ENCODE measurements at regions not wholly inside any gene's neighbourhood (a gene's known extent, or its start where the extent isn't known, plus 50 kb on each side); places are given as distances from the start of the nearest gene placed in this dataset.

GRCh38 chr2:74076074-74076470 is 71.6 kb downstream of the BOLA3 start:
- Histone ChIP-seq H4K20me1 (ENCODE audit: low read depth, low read length) (no peaks in the 10 kb centered on the region), H3K9me2 (replicated peaks; ENCODE audit: insufficient read depth, low read length) (no peaks in the 10 kb centered on the region), H3K4me3 (ENCODE audit: insufficient read depth, low read length, poor library complexity, severe bottlenecking) (no peak overlapping the region), H3K36me3 (ENCODE audit: low read length) (0 out of 2 replicates have a peak, but pooled peaks cover 3% of the 10 kb centered on the region), H3K9me3 (ENCODE audit: insufficient read depth, low read length) (no peaks in the 10 kb centered on the region), H3K79me2 (ENCODE audit: insufficient read depth, low read length) (peaks cover 20% of the 10 kb centered on the region; the same call in 1 of the 2 replicates), H3K4me2 (ENCODE audit: low read depth, low read length, poor library complexity, severe bottlenecking) (no peak overlapping the region), H3F3A (ENCODE audit: insufficient read depth) (no peaks in the 10 kb centered on the region), H3K27ac (ENCODE audit: low read depth, low read length) (no peak overlapping the region), H3K27me3 (ENCODE audit: low read length) (no peaks in the 10 kb centered on the region), H3K9ac (ENCODE audit: low read length) (no peak overlapping the region), H2AFZ (ENCODE audit: low read depth, low read length, severe bottlenecking) (no peak overlapping the region)
- TF ChIP-seq CTCF (IDR thresholded peaks at IDR 0.05; ENCODE audit: insufficient read depth, low read length, poor library complexity, severe bottlenecking) (no peak), EZH2phosphoT487 (conservative IDR thresholded peaks at IDR 0.05; ENCODE audit: low read length) (no peak)

- TF ChIP-seq CTCF (IDR thresholded peaks at IDR 0.05; ENCODE audit: insufficient read depth, low read length, poor library complexity, severe bottlenecking) (no peak), EZH2phosphoT487 (conservative IDR thresholded peaks at IDR 0.05; ENCODE audit: low read length) (no peak)
- Histone ChIP-seq H3K4me3 (ENCODE audit: insufficient read depth, low read length, poor library complexity, severe bottlenecking) (no peak overlapping the region), H2AFZ (ENCODE audit: low read depth, low read length, severe bottlenecking) (no peak overlapping the region), H3K9me3 (ENCODE audit: insufficient read depth, low read length) (no peaks in the 10 kb centered on the region), H3K36me3 (ENCODE audit: low read length) (0 out of 2 replicates have a peak, but pooled peaks cover 3% of the 10 kb centered on the region), H3K27ac (ENCODE audit: low read depth, low read length) (no peak overlapping the region), H3K27me3 (ENCODE audit: low read length) (no peaks in the 10 kb centered on the region), H3F3A (ENCODE audit: insufficient read depth) (no peaks in the 10 kb centered on the region), H3K9ac (ENCODE audit: low read length) (no peak overlapping the region), H3K9me2 (replicated peaks; ENCODE audit: insufficient read depth, low read length) (no peaks in the 10 kb centered on the region), H3K79me2 (ENCODE audit: insufficient read depth, low read length) (peaks cover 9% of the 10 kb centered on the region; the same call in 1 of the 2 replicates), H3K4me2 (ENCODE audit: low read depth, low read length, poor library complexity, severe bottlenecking) (no peak overlapping the region), H4K20me1 (ENCODE audit: low read depth, low read length) (no peaks in the 10 kb centered on the region)
Observed at GRCh38 chr2:74077636-74078035, 70.1 kb downstream of the BOLA3 start.

GRCh38 chr2:74078466-74078865 is 69.2 kb downstream of the BOLA3 start:
- Histone ChIP-seq H3K36me3 (ENCODE audit: low read length) (0 out of 2 replicates have a peak, but pooled peaks cover 3% of the 10 kb centered on the region), H3K27ac (ENCODE audit: low read depth, low read length) (no peak overlapping the region), H4K20me1 (ENCODE audit: low read depth, low read length) (no peaks in the 10 kb centered on the region)

More at GRCh38 chr2:74078466-74078865, 69.2 kb downstream of the BOLA3 start:
- H3K79me2 ChIP-seq (ENCODE audit: insufficient read depth, low read length): peaks cover under 1% of the 10 kb centered on the region; the same call in 1 of the 2 replicates
- no peaks in the 10 kb centered on the region for H3K27me3 ChIP-seq (ENCODE audit: low read length)
- no peak overlapping the region for H3K4me2 ChIP-seq (ENCODE audit: low read depth, low read length, poor library complexity, severe bottlenecking)
- no peak for TF ChIP-seq CTCF (IDR thresholded peaks at IDR 0.05; ENCODE audit: insufficient read depth, low read length, poor library complexity, severe bottlenecking)
- no peak for TF ChIP-seq EZH2phosphoT487 (conservative IDR thresholded peaks at IDR 0.05; ENCODE audit: low read length)
- no peak overlapping the region for H3K9ac ChIP-seq (ENCODE audit: low read length)
- no peak overlapping the region for H3K4me3 ChIP-seq (ENCODE audit: insufficient read depth, low read length, poor library complexity, severe bottlenecking)
- H3K9me2 ChIP-seq (replicated peaks; ENCODE audit: insufficient read depth, low read length): no peaks in the 10 kb centered on the region
- no peaks in the 10 kb centered on the region for H3F3A ChIP-seq (ENCODE audit: insufficient read depth)
- H3K9me3 ChIP-seq (ENCODE audit: insufficient read depth, low read length): no peaks in the 10 kb centered on the region
- H2AFZ ChIP-seq (ENCODE audit: low read depth, low read length, severe bottlenecking): no peak overlapping the region
